ENCODE measurements at regions not wholly inside any gene's neighbourhood (a gene's known extent, or its start where the extent isn't known, plus 50 kb on each side); places are given as distances from the start of the nearest gene placed in this dataset.

DNA sequence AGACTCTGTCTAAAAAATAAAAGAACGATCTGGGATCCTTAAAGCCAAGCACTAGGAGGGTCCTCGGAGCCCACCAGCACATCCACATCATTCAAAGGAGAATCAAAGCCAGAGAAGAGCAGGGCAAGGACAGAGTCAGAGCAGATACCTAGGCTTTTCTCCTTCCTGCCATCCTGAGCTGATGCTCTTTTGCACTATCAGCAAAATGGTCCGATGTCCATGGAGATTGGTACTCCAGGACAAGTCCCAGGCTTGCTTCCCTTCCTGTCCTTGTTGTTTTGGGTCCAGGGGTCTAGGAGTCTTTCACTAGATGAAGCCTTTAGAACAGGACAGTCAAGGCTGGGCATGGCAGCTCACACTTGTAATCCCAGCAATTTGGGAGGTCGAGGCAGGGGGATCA is 58.0 kb upstream of the ELN start:
- no peak overlapping the region for H3K4me3 ChIP-seq (ENCODE audit: low read depth, low read length)
- TF ChIP-seq, protein P1, sequence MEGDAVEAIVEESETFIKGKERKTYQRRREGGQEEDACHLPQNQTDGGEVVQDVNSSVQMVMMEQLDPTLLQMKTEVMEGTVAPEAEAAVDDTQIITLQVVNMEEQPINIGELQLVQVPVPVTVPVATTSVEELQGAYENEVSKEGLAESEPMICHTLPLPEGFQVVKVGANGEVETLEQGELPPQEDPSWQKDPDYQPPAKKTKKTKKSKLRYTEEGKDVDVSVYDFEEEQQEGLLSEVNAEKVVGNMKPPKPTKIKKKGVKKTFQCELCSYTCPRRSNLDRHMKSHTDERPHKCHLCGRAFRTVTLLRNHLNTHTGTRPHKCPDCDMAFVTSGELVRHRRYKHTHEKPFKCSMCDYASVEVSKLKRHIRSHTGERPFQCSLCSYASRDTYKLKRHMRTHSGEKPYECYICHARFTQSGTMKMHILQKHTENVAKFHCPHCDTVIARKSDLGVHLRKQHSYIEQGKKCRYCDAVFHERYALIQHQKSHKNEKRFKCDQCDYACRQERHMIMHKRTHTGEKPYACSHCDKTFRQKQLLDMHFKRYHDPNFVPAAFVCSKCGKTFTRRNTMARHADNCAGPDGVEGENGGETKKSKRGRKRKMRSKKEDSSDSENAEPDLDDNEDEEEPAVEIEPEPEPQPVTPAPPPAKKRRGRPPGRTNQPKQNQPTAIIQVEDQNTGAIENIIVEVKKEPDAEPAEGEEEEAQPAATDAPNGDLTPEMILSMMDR (IDR thresholded peaks at IDR 0.05; ENCODE audit: control insufficient read depth, extremely low read depth, insufficient read depth): no peak
- no peak for DNase-seq (ENCODE audit: low read depth)

- DNase-seq (ENCODE audit: low read depth): no peak
Measured at GRCh38 chr7:73970801-73971229, 57.2 kb upstream of the ELN start.

GRCh38 chr7:73971322-73971703 is 56.7 kb upstream of the ELN start:
- DNase-seq (ENCODE audit: low read depth): no peak
- no peak overlapping the region for H3K4me3 ChIP-seq (ENCODE audit: low read depth, low read length)
- TF ChIP-seq, protein P1 (IDR thresholded peaks at IDR 0.05; ENCODE audit: control insufficient read depth, extremely low read depth, insufficient read depth): no peak

More at GRCh38 chr7:73970801-73971229, 57.2 kb upstream of the ELN start:
- H3K4me3 ChIP-seq (ENCODE audit: low read depth, low read length): no peak overlapping the region
- TF ChIP-seq, protein P1 (IDR thresholded peaks at IDR 0.05; ENCODE audit: control insufficient read depth, extremely low read depth, insufficient read depth): no peak

DNA sequence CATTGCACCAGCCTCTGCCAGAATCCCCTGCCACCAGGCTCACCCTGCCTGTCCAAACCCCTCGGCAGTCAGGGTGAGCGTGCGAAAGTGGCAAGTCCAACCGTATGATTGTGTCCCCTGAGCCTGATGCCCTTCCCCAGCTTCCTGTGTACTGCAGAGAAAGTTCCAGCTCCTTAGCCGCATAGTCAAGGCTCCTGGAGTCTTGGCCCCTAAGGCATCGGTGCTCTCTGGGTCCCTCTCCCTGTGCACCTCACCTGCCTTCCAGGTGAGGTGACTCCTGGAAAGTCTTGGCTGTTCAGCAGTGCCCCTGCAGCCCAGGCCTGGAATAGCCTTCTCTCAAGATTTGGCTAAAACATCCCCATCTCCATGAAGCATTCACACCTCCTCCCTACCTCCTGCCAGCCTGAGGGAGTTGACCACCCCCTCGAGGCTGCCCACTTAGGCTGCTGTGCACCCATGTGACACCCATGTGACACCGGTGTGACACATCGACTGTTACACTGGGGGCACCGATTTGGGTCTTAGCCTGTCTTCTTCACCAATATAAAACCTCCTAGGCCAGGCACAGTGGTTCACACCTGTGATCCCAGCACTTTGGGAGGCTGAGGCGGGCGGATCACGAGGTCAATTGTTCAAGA is 56.1 kb upstream of the ELN start:
- TF ChIP-seq, protein P1 (IDR thresholded peaks at IDR 0.05; ENCODE audit: control insufficient read depth, extremely low read depth, insufficient read depth): peak; percentile 37; the same call in 1 of the 2 replicates
- DNase-seq (ENCODE audit: low read depth): no peak
- no peak overlapping the region for H3K4me3 ChIP-seq (ENCODE audit: low read depth, low read length)

GRCh38 chr7:73972614-73973013 is 55.4 kb upstream of the ELN start:
- H3K4me3 ChIP-seq (ENCODE audit: low read depth, low read length): no peak overlapping the region
- TF ChIP-seq, protein P1 (IDR thresholded peaks at IDR 0.05; ENCODE audit: control insufficient read depth, extremely low read depth, insufficient read depth): no peak
- no peak for DNase-seq (ENCODE audit: low read depth)

- H3K4me3 ChIP-seq (ENCODE audit: low read depth, low read length): no peak overlapping the region
- DNase-seq (ENCODE audit: low read depth): no peak
- TF ChIP-seq, protein P1 (IDR thresholded peaks at IDR 0.05; ENCODE audit: control insufficient read depth, extremely low read depth, insufficient read depth): no peak
Measured at GRCh38 chr7:73973091-73973490, 54.9 kb upstream of the ELN start.
